ENCODE measurements at regions not wholly inside any gene's neighbourhood (a gene's known extent, or its start where the extent isn't known, plus 50 kb on each side); places are given as distances from the start of the nearest gene placed in this dataset.

DNA sequence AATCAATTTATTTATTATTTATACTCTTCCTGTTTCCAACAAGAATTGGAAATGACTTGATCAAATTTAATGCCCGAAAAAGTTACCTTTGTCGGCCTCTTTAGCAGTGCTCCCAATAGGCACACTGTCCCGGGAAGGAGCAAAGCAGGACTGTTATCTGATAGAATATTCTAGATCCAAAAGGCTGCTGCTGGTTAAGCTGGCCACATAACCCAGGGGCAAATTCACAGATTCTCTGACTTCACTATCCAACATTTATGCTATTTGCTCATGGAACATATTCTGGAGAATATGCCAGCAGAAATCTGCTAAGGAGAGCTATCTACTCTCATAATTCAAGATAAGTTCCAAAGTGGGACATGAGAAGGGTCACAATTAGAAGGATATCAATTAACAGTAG, 100.2 kb upstream of the DMAC1 start:
- H3K36me3 ChIP-seq (ENCODE audit: control insufficient read depth in 1 of 2, insufficient read depth in 2 of 2, low read length in 1 of 2) = no peaks in the 10 kb centered on the region
- DNase-seq (no peak), ATAC-seq (ENCODE audit: low FRiP score) (no peak)

DNA sequence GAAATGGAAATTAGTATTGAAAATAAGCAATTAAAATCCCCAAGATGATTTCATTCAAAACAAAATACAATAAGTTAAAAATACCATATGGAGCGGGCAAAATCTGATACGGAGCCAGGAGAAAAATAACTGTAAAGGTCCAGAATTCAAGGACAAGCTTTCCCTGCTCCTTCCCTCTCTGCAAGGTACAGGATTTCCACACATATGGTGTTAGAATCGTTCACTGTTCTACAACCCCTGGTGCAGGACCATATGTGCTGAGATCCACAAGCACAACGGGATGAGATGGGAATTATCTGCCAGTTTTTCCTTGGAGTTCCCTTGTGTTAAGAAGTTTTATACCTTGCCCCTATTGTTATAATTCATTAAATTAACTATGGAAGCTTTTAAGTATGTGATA, 94.7 kb upstream of the DMAC1 start:
- intact Hi-C loops (cut with DNase I) = no loop called here
- DNase-seq (no peak), ATAC-seq (ENCODE audit: low FRiP score) (no peak)
- no peaks in the 10 kb centered on the region for H3K27me3 ChIP-seq (ENCODE audit: control insufficient read depth in 1 of 2, insufficient read depth in 2 of 2, low read length in 1 of 2)
- no peaks in the 10 kb centered on the region for H3K36me3 ChIP-seq (ENCODE audit: control insufficient read depth in 1 of 2, insufficient read depth in 2 of 2, low read length in 1 of 2)
- H3K4me1 ChIP-seq (ENCODE audit: control insufficient read depth in 1 of 2, insufficient read depth in 2 of 2, low read length in 2 of 2) = peaks cover 0 to 6% of the 10 kb centered on the region in 2 donors
- 46 to 69% methylated on average over 4 of the region's 4 CpGs for WGBS, 2 donors
- no peak overlapping the region for H3K4me3 ChIP-seq (ENCODE audit: low read length in 2 of 2)
- no peak overlapping the region for H3K27ac ChIP-seq (ENCODE audit: low read depth in 1 of 2, low read length in 2 of 2)
- H3K9me3 ChIP-seq (ENCODE audit: control insufficient read depth, low read length) = no peaks in the 10 kb centered on the region

More for the DNA sequence above, 100.2 kb upstream of the DMAC1 start:
- Histone ChIP-seq H3K4me3 (ENCODE audit: low read length in 2 of 2) (no peak overlapping the region), H3K9me3 (ENCODE audit: control insufficient read depth, low read length) (no peaks in the 10 kb centered on the region), H3K27ac (ENCODE audit: low read depth in 1 of 2, low read length in 2 of 2) (no peak overlapping the region), H3K4me1 (ENCODE audit: control insufficient read depth in 1 of 2, insufficient read depth in 2 of 2, low read length in 2 of 2) (peaks cover 0 to 4% of the 10 kb centered on the region in 2 donors), H3K27me3 (ENCODE audit: control insufficient read depth in 1 of 2, insufficient read depth in 2 of 2, low read length in 1 of 2) (no peaks in the 10 kb centered on the region)
- intact Hi-C loops (cut with DNase I) = no loop called here
- WGBS, 2 donors = 59 to 60% methylated on average over 3 of the region's 3 CpGs

DNA sequence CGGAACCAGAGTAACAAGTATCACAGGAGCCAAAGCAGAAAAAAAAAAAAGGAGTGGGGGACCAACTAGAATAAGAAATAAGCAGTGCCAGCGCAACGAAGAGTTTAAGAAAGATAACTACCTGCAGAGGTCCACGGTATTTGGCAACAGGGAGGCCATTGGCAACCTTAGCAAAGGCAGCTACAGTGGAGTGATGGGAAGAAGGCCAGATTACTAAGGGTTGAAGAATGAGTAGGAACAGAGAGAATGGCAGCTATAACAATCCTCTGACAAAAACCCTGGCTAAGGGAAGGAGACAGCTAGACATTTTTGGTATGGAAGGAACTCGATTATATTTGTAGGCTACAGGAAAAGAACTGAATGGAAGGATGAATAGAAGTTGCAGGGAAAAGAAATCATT, 93.4 kb upstream of the DMAC1 start:
- DNase-seq (no peak), ATAC-seq (ENCODE audit: low FRiP score) (no peak)
- intact Hi-C loops (cut with DNase I) = no loop called here
- Histone ChIP-seq H3K27me3 (ENCODE audit: control insufficient read depth in 1 of 2, insufficient read depth in 2 of 2, low read length in 1 of 2) (no peaks in the 10 kb centered on the region), H3K4me3 (ENCODE audit: low read length in 2 of 2) (no peak overlapping the region), H3K4me1 (ENCODE audit: control insufficient read depth in 1 of 2, insufficient read depth in 2 of 2, low read length in 2 of 2) (peaks cover 0 to 6% of the 10 kb centered on the region in 2 donors), H3K36me3 (ENCODE audit: control insufficient read depth in 1 of 2, insufficient read depth in 2 of 2, low read length in 1 of 2) (no peaks in the 10 kb centered on the region), H3K27ac (ENCODE audit: low read depth in 1 of 2, low read length in 2 of 2) (no peak overlapping the region), H3K9me3 (ENCODE audit: control insufficient read depth, low read length) (no peaks in the 10 kb centered on the region)
- WGBS, 2 donors = 14 to 17% methylated on average over 5 of the region's 5 CpGs

DNA sequence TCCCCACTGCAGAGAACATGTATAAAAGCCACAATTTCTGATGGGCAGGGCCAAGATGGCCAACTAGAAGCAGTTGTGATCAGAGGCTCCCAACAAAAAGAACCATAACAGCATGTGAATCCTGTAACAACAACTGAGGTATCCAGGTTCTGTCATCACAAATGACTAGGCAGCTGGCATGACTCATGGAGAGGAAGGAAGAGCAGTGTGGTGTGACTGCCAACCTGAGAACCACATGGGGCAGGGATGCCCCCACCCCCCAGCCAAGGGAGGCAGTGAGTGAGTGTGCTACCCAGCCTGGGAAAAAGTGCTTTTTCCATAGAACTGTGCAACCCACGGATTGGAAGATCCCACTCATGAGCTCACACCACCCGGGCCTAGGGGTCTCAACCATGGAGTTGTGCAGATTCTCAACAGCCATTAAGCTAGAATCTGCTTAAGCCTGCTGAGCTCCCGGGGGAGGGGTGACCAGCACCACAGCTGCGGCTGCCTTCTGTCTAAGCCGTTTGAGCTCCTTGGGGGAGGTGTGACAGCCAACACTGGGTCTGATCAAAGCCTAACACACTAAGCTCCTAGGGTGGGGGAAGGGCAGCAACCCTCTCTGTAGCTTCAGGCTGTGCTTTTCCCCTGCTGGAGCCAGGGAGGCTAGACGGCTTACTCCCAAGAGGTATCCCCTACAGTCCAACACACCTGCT, 80.1 kb upstream of the DMAC1 start:
- Histone ChIP-seq H3K36me3 (ENCODE audit: control insufficient read depth in 1 of 2, insufficient read depth in 2 of 2, low read length in 1 of 2) (no peaks in the 10 kb centered on the region), H3K4me3 (ENCODE audit: low read length in 2 of 2) (no peak overlapping the region), H3K27me3 (ENCODE audit: control insufficient read depth in 1 of 2, insufficient read depth in 2 of 2, low read length in 1 of 2) (no peaks in the 10 kb centered on the region), H3K9me3 (ENCODE audit: control insufficient read depth, low read length) (peaks cover 2% of the 10 kb centered on the region), H3K27ac (ENCODE audit: low read depth in 1 of 2, low read length in 2 of 2) (no peak overlapping the region), H3K4me1 (ENCODE audit: control insufficient read depth in 1 of 2, insufficient read depth in 2 of 2, low read length in 2 of 2) (no peaks in the 10 kb centered on the region)
- 54 to 63% methylated on average over 5 to 6 of the region's 6 CpGs for WGBS, 2 donors
- intact Hi-C loops (cut with DNase I) = no loop called here
- ATAC-seq (ENCODE audit: low FRiP score) = no peak
- no peak for DNase-seq

DNA sequence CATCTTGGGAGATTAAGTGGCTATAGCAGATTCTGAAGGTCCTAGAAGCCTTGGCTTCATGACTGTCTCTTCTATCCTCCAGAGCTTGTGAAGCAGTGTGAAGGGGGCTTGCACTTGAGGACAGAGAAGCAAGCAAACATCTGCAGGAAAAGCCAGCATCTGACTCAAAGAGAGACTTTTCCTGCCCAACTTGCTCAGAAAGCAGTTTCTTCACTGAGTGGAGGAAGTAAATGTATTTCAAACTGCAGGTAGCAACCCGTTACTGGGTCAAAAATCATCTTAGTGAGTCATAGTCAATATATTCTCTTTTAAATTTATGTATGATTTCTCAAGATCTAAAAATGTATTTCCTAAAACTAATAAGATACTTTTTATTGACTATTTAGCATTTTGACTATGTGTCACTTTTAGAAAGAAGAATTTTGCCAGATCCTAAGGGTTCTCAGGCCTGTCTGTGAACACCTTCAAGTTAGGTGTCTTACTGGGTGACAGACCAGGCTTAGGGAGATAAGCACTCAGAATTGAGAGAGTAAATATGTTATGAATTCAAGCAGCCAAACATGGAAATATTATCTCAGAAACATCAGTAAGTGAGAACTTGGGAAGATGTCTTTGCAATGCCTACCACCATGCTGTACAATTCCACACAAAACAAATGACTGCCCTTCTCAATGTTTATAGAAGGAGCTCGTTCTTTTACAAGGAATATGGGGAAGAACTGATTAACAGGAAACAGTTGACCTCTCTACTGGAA, 72.6 kb upstream of the DMAC1 start:
- 68 to 71% methylated on average over 2 of the region's 2 CpGs for WGBS, 2 donors
- intact Hi-C loops (cut with DNase I) = no loop called here
- no peak for ATAC-seq (ENCODE audit: low FRiP score)

GRCh38 chr9:7869340-7869739, 69.8 kb upstream of the DMAC1 start:
- Histone ChIP-seq H3K4me1 (ENCODE audit: control insufficient read depth in 1 of 2, insufficient read depth in 2 of 2, low read length in 2 of 2) (no peaks in the 10 kb centered on the region), H3K9me3 (ENCODE audit: control insufficient read depth, low read length) (no peaks in the 10 kb centered on the region), H3K27me3 (ENCODE audit: control insufficient read depth in 1 of 2, insufficient read depth in 2 of 2, low read length in 1 of 2) (no peaks in the 10 kb centered on the region), H3K27ac (ENCODE audit: low read depth in 1 of 2, low read length in 2 of 2) (no peak overlapping the region), H3K4me3 (ENCODE audit: low read length in 2 of 2) (no peak overlapping the region), H3K36me3 (ENCODE audit: control insufficient read depth in 1 of 2, insufficient read depth in 2 of 2, low read length in 1 of 2) (no peaks in the 10 kb centered on the region)
- WGBS, 2 donors = 86 to 94% methylated on average over 2 of the region's 2 CpGs
- no peak for DNase-seq
- intact Hi-C loops (cut with DNase I) = no loop called here
- no peak for ATAC-seq (ENCODE audit: low FRiP score)

More for the DNA sequence above, 72.6 kb upstream of the DMAC1 start:
- Histone ChIP-seq H3K9me3 (ENCODE audit: control insufficient read depth, low read length) (peaks cover 3% of the 10 kb centered on the region), H3K4me3 (ENCODE audit: low read length in 2 of 2) (no peak overlapping the region), H3K27me3 (ENCODE audit: control insufficient read depth in 1 of 2, insufficient read depth in 2 of 2, low read length in 1 of 2) (no peaks in the 10 kb centered on the region), H3K36me3 (ENCODE audit: control insufficient read depth in 1 of 2, insufficient read depth in 2 of 2, low read length in 1 of 2) (no peaks in the 10 kb centered on the region), H3K4me1 (ENCODE audit: control insufficient read depth in 1 of 2, insufficient read depth in 2 of 2, low read length in 2 of 2) (no peaks in the 10 kb centered on the region), H3K27ac (ENCODE audit: low read depth in 1 of 2, low read length in 2 of 2) (no peak overlapping the region)
- no peak for DNase-seq

- 96 to 97% methylated on average over 2 of the region's 2 CpGs for WGBS, 2 donors
- DNase-seq = no peak
- no peaks in the 10 kb centered on the region for H3K4me1 ChIP-seq (ENCODE audit: control insufficient read depth in 1 of 2, insufficient read depth in 2 of 2, low read length in 2 of 2)
- H3K27me3 ChIP-seq (ENCODE audit: control insufficient read depth in 1 of 2, insufficient read depth in 2 of 2, low read length in 1 of 2) = no peaks in the 10 kb centered on the region
- no peak for ATAC-seq (ENCODE audit: low FRiP score)
- intact Hi-C loops (cut with DNase I) = no loop called here
- H3K27ac ChIP-seq (ENCODE audit: low read depth in 1 of 2, low read length in 2 of 2) = no peak overlapping the region
- no peaks in the 10 kb centered on the region for H3K9me3 ChIP-seq (ENCODE audit: control insufficient read depth, low read length)
- no peak overlapping the region for H3K4me3 ChIP-seq (ENCODE audit: low read length in 2 of 2)
- no peaks in the 10 kb centered on the region for H3K36me3 ChIP-seq (ENCODE audit: control insufficient read depth in 1 of 2, insufficient read depth in 2 of 2, low read length in 1 of 2)
These were observed 62.6 kb upstream of the DMAC1 start for GRCh38 chr9:7862170-7862569.

DNA sequence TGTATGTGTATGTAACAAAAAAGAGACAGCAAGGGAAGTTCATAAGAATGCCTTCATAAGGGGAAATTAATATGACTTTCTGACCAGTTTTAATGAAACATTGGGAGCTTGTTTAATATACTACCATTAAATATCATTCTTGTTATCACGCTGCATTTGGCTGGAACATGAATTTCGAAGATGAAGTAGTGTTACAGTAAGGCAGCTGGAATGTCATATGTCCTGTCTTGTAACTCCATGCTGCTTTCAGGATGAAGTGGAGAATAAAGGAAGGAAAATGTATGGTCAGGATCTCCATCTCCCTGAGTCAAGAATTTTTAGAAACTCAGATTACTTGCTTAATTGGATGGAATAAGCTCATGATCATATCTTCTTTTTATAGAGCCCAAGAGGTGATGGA, 61.5 kb upstream of the DMAC1 start:
- H3K4me3 ChIP-seq (ENCODE audit: low read length in 2 of 2) = no peak overlapping the region
- H3K9me3 ChIP-seq (ENCODE audit: control insufficient read depth, low read length) = no peaks in the 10 kb centered on the region
- DNase-seq = no peak
- no peaks in the 10 kb centered on the region for H3K27me3 ChIP-seq (ENCODE audit: control insufficient read depth in 1 of 2, insufficient read depth in 2 of 2, low read length in 1 of 2)
- no peaks in the 10 kb centered on the region for H3K4me1 ChIP-seq (ENCODE audit: control insufficient read depth in 1 of 2, insufficient read depth in 2 of 2, low read length in 2 of 2)
- 90 to 93% methylated on average over 2 of the region's 2 CpGs for WGBS, 2 donors
- intact Hi-C loops (cut with DNase I) = no loop called here
- H3K36me3 ChIP-seq (ENCODE audit: control insufficient read depth in 1 of 2, insufficient read depth in 2 of 2, low read length in 1 of 2) = no peaks in the 10 kb centered on the region
- ATAC-seq (ENCODE audit: low FRiP score) = no peak
- no peak overlapping the region for H3K27ac ChIP-seq (ENCODE audit: low read depth in 1 of 2, low read length in 2 of 2)

GRCh38 chr9:7860335-7860709, 60.7 kb upstream of the DMAC1 start:
- intact Hi-C loops (cut with DNase I) = no loop called here
- DNase-seq (no peak), ATAC-seq (ENCODE audit: low FRiP score) (no peak)
- Histone ChIP-seq H3K9me3 (ENCODE audit: control insufficient read depth, low read length) (no peaks in the 10 kb centered on the region), H3K4me1 (ENCODE audit: control insufficient read depth in 1 of 2, insufficient read depth in 2 of 2, low read length in 2 of 2) (no peaks in the 10 kb centered on the region), H3K27ac (ENCODE audit: low read depth in 1 of 2, low read length in 2 of 2) (no peak overlapping the region), H3K36me3 (ENCODE audit: control insufficient read depth in 1 of 2, insufficient read depth in 2 of 2, low read length in 1 of 2) (no peaks in the 10 kb centered on the region), H3K27me3 (ENCODE audit: control insufficient read depth in 1 of 2, insufficient read depth in 2 of 2, low read length in 1 of 2) (no peaks in the 10 kb centered on the region), H3K4me3 (ENCODE audit: low read length in 2 of 2) (no peak overlapping the region)
- WGBS, 2 donors = 50 to 58% methylated on average over 1 of the region's 1 CpG
